IPS-18a (cell line): ENCODE measurements at regions not wholly inside any gene's neighbourhood (a gene's known extent, or its start where the extent isn't known, plus 50 kb on each side); places are given as distances from the start of the nearest gene placed in this dataset.

Source experiments
- H3K27ac ChIP-seq: one replicate; pipeline ENCODE4 v1.5.1; 2013; ENCODE audit warnings: low read length
- H3K27me3 ChIP-seq: one replicate; pipeline ENCODE4 v1.6.1; 2013; ENCODE audit warnings: mild to moderate bottlenecking, low read length; ENCODE audit not compliant: control insufficient read depth, insufficient read depth
- H3K36me3 ChIP-seq: one replicate; pipeline ENCODE4 v1.6.1; 2013; ENCODE audit warnings: low read depth, low read length; ENCODE audit not compliant: control insufficient read depth
- H3K4me1 ChIP-seq: one replicate; pipeline ENCODE4 v1.6.1; 2013; ENCODE audit warnings: low read depth, low read length; ENCODE audit not compliant: control insufficient read depth
- H3K4me3 ChIP-seq: one replicate; pipeline ENCODE4 v1.5.1; 2013; ENCODE audit warnings: low read length
- H3K9ac ChIP-seq: one replicate; pipeline ENCODE4 v1.6.1; 2013; ENCODE audit warnings: mild to moderate bottlenecking, low read length, moderate library complexity
- H3K9me3 ChIP-seq: one replicate; pipeline ENCODE4 v1.6.1; 2013; ENCODE audit warnings: low read depth, low read length; ENCODE audit not compliant: control insufficient read depth

- no peak overlapping the region for H3K27ac ChIP-seq
- H3K9me3 ChIP-seq, result no peaks in the 10 kb centered on the region
- H3K27me3 ChIP-seq, result no peaks in the 10 kb centered on the region
- no peaks in the 10 kb centered on the region for H3K4me1 ChIP-seq
- H3K4me3 ChIP-seq, result no peak overlapping the region
- no peak overlapping the region for H3K9ac ChIP-seq
- no peaks in the 10 kb centered on the region for H3K36me3 ChIP-seq
Observed at GRCh38 chr9:16138561-16139491, 586.0 kb downstream of the CCDC171 start.

GRCh38 chr9:16139774-16140173 lies 586.9 kb downstream of the CCDC171 start:
- H3K27ac ChIP-seq, result no peak overlapping the region
- H3K27me3 ChIP-seq, result no peaks in the 10 kb centered on the region

GRCh38 chr9:16143310-16143709 lies 590.5 kb downstream of the CCDC171 start:
- Histone ChIP-seq H3K36me3 (no peaks in the 10 kb centered on the region), H3K27me3 (no peaks in the 10 kb centered on the region), H3K27ac (no peak overlapping the region), H3K9ac (no peak overlapping the region), H3K9me3 (no peaks in the 10 kb centered on the region), H3K4me3 (no peak overlapping the region), H3K4me1 (no peaks in the 10 kb centered on the region)

More at GRCh38 chr9:16139774-16140173, 586.9 kb downstream of the CCDC171 start:
- Histone ChIP-seq H3K36me3 (no peaks in the 10 kb centered on the region), H3K4me3 (no peak overlapping the region), H3K4me1 (no peaks in the 10 kb centered on the region), H3K9me3 (no peaks in the 10 kb centered on the region), H3K9ac (no peak overlapping the region)

- Histone ChIP-seq H3K36me3 (no peaks in the 10 kb centered on the region), H3K4me1 (no peaks in the 10 kb centered on the region), H3K27ac (no peak overlapping the region)
Observed at GRCh38 chr9:16143947-16144890, 591.4 kb downstream of the CCDC171 start.

GRCh38 chr9:16145196-16145950 lies 592.5 kb downstream of the CCDC171 start:
- H3K9ac ChIP-seq, result no peak overlapping the region
- H3K36me3 ChIP-seq, result no peaks in the 10 kb centered on the region
- no peaks in the 10 kb centered on the region for H3K4me1 ChIP-seq
- no peaks in the 10 kb centered on the region for H3K27me3 ChIP-seq
- no peaks in the 10 kb centered on the region for H3K9me3 ChIP-seq
- no peak overlapping the region for H3K4me3 ChIP-seq
- H3K27ac ChIP-seq, result no peak overlapping the region

More at GRCh38 chr9:16143947-16144890, 591.4 kb downstream of the CCDC171 start:
- Histone ChIP-seq H3K27me3 (no peaks in the 10 kb centered on the region), H3K4me3 (no peak overlapping the region), H3K9ac (no peak overlapping the region), H3K9me3 (no peaks in the 10 kb centered on the region)

GRCh38 chr9:16147726-16148125 lies 594.9 kb downstream of the CCDC171 start:
- H3K27me3 ChIP-seq, result no peaks in the 10 kb centered on the region
- H3K4me1 ChIP-seq, result no peaks in the 10 kb centered on the region
- H3K27ac ChIP-seq, result no peak overlapping the region
- H3K9ac ChIP-seq, result no peak overlapping the region
- H3K9me3 ChIP-seq, result no peaks in the 10 kb centered on the region
- H3K36me3 ChIP-seq, result no peaks in the 10 kb centered on the region
- no peak overlapping the region for H3K4me3 ChIP-seq

GRCh38 chr9:16150501-16150900 lies 597.7 kb downstream of the CCDC171 start:
- H3K27ac ChIP-seq, result no peak overlapping the region
- no peaks in the 10 kb centered on the region for H3K9me3 ChIP-seq
- H3K36me3 ChIP-seq, result no peaks in the 10 kb centered on the region
- H3K4me3 ChIP-seq, result no peak overlapping the region
- H3K27me3 ChIP-seq, result peaks cover 23% of the 10 kb centered on the region
- peaks cover 6% of the 10 kb centered on the region for H3K4me1 ChIP-seq
- H3K9ac ChIP-seq, result no peak overlapping the region

- H3K9me3 ChIP-seq, result no peaks in the 10 kb centered on the region
- H3K36me3 ChIP-seq, result no peaks in the 10 kb centered on the region
- H3K27ac ChIP-seq, result no peak overlapping the region
- H3K27me3 ChIP-seq, result peaks cover 29% of the 10 kb centered on the region
- no peak overlapping the region for H3K4me3 ChIP-seq
- no peak overlapping the region for H3K9ac ChIP-seq
- peaks cover 6% of the 10 kb centered on the region for H3K4me1 ChIP-seq
Observed at GRCh38 chr9:16150938-16151650, 598.3 kb downstream of the CCDC171 start.

GRCh38 chr9:16152276-16153101 lies 599.6 kb downstream of the CCDC171 start:
- Histone ChIP-seq H3K4me3 (no peak overlapping the region), H3K4me1 (peaks cover 6% of the 10 kb centered on the region), H3K27me3 (peaks cover 29% of the 10 kb centered on the region), H3K27ac (no peak overlapping the region), H3K36me3 (no peaks in the 10 kb centered on the region), H3K9me3 (no peaks in the 10 kb centered on the region), H3K9ac (no peak overlapping the region)

- Histone ChIP-seq H3K27me3 (peaks cover 29% of the 10 kb centered on the region), H3K4me1 (peaks cover 6% of the 10 kb centered on the region), H3K9ac (no peak overlapping the region), H3K9me3 (no peaks in the 10 kb centered on the region), H3K27ac (no peak overlapping the region), H3K36me3 (no peaks in the 10 kb centered on the region), H3K4me3 (no peak overlapping the region)
Observed at GRCh38 chr9:16153221-16153620, 600.4 kb downstream of the CCDC171 start.
